ENCODE measurements at regions not wholly inside any gene's neighbourhood (a gene's known extent, or its start where the extent isn't known, plus 50 kb on each side); places are given as distances from the start of the nearest gene placed in this dataset.
"Not testable (repeated sequence)": the region's sequence is repeated elsewhere in the genome, so short reads cannot be mapped to it uniquely, and the experiment has no call there.

GRCh38 chr9:22855980-22856379 lies 409.4 kb downstream of the DMRTA1 start:
- no peak for DNase-seq

- DNase-seq = no peak
Measured at GRCh38 chr9:22857316-22857715, 410.7 kb downstream of the DMRTA1 start.

DNA sequence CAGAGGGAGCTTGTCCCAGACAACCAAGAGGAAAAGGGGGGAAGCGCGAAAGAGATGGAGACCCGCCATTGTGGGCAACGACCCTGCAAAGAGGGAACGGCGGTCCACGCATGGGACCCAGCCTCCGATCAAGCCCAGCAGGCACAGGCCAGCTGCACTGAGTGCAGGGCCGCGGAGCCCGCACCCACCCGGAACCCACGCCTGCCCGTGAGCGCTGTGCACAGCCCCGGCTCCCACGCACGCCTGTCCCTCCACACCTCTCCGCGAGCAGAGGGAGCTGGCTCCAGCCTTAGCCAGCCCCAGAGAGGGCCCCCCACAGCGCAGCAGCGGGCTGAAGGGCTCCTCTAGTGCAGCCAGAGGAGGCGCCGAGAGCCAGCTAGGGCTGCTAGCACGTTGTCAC lies 416.5 kb downstream of the DMRTA1 start:
- no peak for DNase-seq

DNA sequence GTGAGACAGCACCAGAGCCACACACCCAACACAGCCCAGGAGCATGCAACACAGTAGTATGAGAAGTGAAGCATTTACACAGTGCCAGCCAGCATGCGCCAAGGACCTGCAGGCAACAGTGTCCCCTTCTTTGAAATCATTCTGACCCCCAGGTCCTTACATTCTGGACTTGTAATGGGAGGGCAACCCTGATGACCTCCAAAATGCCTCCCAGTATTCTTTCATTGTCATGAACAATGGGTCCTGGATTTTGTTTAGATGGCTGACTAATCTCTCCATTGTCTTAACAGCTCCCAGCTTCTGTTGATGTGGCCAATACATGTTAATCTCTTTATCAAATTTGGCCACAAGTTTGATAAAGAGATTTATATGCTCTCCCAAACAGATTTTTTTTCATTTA lies 417.1 kb downstream of the DMRTA1 start:
- no peak for DNase-seq

GRCh38 chr9:22893196-22893843 lies 446.7 kb downstream of the DMRTA1 start:
- no peak for DNase-seq

GRCh38 chr9:22898591-22898990 lies 452.0 kb downstream of the DMRTA1 start:
- DNase-seq = no peak

- no peak for DNase-seq
Measured at GRCh38 chr9:22911632-22912031, 465.0 kb downstream of the DMRTA1 start.

GRCh38 chr9:22913026-22913425 lies 466.4 kb downstream of the DMRTA1 start:
- DNase-seq = no peak

- no peak for DNase-seq
Measured at GRCh38 chr9:22913518-22913917, 466.9 kb downstream of the DMRTA1 start.

- DNase-seq = no peak
Measured at GRCh38 chr9:22916148-22916547, 469.5 kb downstream of the DMRTA1 start.

DNA sequence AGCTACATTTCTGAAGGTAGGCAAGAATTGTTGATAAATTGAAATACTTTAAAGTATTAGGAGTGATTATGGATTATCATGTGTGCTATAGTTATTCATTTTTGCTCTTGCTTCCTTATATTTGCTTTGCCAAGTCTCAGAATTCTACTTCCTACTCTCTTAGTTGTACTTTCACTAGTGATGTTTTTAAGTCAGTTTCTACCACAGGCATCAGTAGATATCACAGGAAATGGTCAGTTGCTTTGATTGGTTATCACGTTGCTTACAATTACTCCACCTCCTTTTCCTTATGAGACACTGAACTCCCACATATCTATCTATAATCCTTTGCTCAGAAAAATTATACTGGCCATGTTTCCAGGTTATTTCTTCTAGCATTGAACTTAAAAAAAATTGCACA lies 472.8 kb downstream of the DMRTA1 start:
- DNase-seq = no peak

- DNase-seq = no peak
Measured at GRCh38 chr9:22921742-22922141, 475.1 kb downstream of the DMRTA1 start.

GRCh38 chr9:22922222-22922621 lies 475.6 kb downstream of the DMRTA1 start:
- no peak for DNase-seq

DNA sequence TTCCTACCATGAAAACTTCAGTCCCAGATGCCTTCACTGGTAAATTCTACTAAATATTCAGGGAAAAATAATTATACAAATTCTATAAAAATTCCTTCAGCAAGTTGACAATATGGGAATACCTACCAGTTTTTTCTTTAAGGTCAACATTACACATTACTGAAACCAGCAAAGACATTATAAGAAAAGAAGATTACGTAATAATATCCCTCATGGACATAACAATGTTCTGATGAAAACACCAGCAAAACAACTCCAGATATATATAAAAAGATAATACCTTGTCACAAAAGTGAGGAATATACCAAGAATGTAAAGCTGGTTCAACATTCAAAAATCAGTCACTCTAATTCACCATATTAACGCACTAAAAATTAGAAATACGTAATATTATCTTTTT lies 507.9 kb downstream of the DMRTA1 start:
- no peak for DNase-seq

- DNase-seq = no peak
Measured at GRCh38 chr9:22954964-22955363, 508.3 kb downstream of the DMRTA1 start.

GRCh38 chr9:22969350-22969979 lies 522.8 kb downstream of the DMRTA1 start:
- no peak for DNase-seq

DNA sequence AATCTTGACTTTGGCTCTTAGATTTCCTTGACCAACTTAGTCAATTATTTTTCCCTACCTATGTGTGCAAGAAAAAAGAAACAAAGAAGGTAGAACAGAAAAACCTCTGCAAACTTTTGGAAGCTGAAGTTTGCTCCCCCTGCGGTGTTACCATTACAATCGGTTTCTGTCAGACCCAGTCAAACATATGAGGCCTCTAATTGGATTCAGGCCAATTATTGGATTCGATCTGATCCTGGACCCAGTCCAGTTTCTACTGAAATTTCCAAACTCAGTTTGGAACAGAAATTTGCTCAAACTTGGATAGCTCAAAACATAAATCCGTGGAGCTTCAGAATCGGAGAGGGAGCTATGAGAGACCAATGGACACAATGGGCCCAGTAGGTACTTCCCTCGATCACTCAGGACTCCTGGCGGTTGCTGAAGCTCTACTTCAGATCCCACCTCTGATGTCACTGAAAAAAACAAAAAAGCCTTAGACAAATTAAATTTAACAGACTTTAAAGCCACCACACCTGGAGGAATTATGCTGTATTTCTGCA lies 523.9 kb downstream of the DMRTA1 start:
- no peak for DNase-seq

DNA sequence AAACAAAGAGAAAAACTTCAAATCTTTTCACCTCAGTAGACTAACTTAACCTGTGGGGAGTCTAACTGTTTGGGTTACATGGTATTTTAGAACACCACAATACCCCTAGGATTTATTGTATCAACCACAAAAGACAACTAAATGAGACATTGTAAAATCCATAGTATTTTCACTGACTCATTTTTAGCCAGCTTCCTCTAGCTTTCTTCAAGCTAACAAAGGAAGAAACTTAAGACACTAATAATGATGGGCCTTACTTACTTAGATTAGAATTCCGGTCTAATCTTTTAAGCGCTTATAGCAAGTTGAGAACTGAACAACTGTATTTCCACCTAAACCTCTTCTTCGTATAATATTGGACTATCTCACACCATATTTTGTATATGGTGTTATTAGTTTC lies 529.3 kb downstream of the DMRTA1 start:
- DNase-seq = no peak

DNA sequence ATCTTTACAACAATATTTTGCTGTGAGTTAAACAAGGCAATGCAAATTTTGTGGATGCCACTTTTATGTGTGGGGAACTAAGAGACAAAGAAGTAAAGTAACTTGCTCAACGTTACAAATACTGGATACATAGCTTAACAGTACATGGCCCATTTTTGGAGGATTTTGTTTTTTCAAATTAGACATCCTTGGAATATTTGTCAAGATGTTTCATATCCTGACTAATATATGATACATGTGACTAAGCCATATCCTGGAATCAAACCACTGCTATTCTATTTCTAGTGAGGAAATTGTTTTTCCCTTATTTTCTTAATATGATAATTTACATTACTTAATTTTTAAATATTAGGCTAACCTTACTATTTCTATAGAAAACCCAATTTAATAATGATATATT lies 529.8 kb downstream of the DMRTA1 start:
- DNase-seq = no peak

GRCh38 chr9:22980429-22980828 lies 533.8 kb downstream of the DMRTA1 start:
- not testable (repeated sequence) for DNase-seq

GRCh38 chr9:22986556-22986955 lies 539.9 kb downstream of the DMRTA1 start:
- no peak for DNase-seq

DNA sequence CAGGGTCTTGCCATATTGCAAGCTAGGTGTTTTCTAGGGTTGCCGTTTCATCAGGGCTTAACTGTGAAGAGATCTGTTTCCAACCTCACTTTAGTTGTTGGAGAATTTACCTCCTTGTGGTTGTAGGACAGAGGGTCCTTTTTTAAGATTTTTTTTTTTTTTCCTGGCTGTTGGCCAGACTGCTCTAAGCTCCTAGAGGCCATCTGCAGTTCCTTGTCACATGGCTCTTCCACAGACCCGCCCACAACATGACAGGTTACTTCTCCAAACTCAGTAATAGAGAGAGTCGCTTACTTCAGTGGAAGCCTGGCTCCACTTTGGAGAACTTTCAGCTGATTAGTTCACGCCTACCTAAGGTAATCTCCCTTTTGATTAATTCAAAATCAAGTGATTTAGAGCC lies 543.7 kb downstream of the DMRTA1 start:
- DNase-seq = no peak

GRCh38 chr9:22992780-22993179 lies 546.2 kb downstream of the DMRTA1 start:
- no peak for DNase-seq

DNA sequence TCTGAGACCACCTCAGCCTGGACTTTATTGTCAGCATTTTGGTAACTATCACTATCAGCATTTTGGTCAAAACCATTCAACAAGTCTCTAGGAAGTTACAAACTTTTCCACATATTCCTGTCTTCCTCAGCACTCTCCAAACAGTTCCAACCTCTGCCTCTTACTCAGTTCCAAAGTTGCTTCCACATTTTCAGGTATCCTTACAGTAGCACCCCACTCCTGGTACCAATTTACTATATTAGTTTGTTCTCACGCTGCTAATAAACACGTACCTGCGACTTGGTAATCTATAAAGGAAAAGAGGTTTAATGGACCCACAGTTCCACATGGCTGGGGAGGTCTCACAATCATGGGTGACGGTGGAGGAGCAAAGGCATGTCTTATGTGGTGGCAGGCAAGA lies 551.3 kb downstream of the DMRTA1 start:
- DNase-seq = no peak

DNA sequence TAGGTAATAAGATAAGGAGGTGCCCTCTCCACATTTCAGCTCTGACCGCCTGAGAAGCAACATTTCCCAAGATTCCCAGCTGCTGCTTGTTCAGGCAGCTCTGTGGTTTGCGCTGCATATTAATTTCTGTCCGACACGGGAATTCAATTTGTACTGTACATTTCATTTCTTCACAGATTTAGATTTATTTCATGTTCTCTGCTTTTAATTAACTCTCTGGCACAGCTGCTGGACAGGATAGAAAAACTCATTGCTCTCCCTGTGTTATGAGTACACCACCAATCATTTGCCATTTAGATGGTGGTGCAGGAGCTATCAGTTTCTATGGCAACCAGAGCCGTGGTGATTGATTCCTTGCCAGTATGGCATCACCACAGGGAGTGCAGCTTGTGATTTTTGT lies 558.5 kb downstream of the DMRTA1 start:
- no peak for DNase-seq

Measured in activated CD4-positive, alpha-beta T cell treated with anti-CD3 and anti-CD28 coated beads, Interleukin-10, Interleukin-2, amounts not matched to agents 100 ng/mL and 50 ng/mL, durations not matched to agents 16 hours and 8 hours (primary cell).